LHCN-M2 (cell line): ENCODE measurements at regions not wholly inside any gene's neighbourhood (a gene's known extent, or its start where the extent isn't known, plus 50 kb on each side); places are given as distances from the start of the nearest gene placed in this dataset.

Experiments used
- DNase-seq: peaks from one replicate; pipeline ENCODE4 v3.0.0-alpha.2; 2012; ENCODE audit warnings: low read depth

GRCh38 chr1:209443975-209444651 lies 139.4 kb upstream of the CAMK1G start:
- peak; percentile 13 for DNase-seq

GRCh38 chr1:209444961-209445360 lies 138.6 kb upstream of the CAMK1G start:
- DNase-seq = no peak

GRCh38 chr1:209445576-209445975 lies 137.9 kb upstream of the CAMK1G start:
- DNase-seq = no peak

- no peak for DNase-seq
Observed at GRCh38 chr1:209446356-209446755, 137.2 kb upstream of the CAMK1G start.

GRCh38 chr1:209454340-209454994 lies 129.0 kb upstream of the CAMK1G start:
- peak; percentile 5 for DNase-seq

- DNase-seq = peak; percentile 59
Observed at GRCh38 chr1:209455145-209455544, 128.4 kb upstream of the CAMK1G start.

- DNase-seq = no peak
Observed at GRCh38 chr1:209455661-209456358, 127.7 kb upstream of the CAMK1G start.

GRCh38 chr1:209456878-209457277 lies 126.6 kb upstream of the CAMK1G start:
- peak; percentile 61 for DNase-seq

- no peak for DNase-seq
Observed at GRCh38 chr1:209457401-209458125, 126.0 kb upstream of the CAMK1G start.

- DNase-seq = no peak
Observed at GRCh38 chr1:209458921-209459320, 124.6 kb upstream of the CAMK1G start.

GRCh38 chr1:209461168-209461567 lies 122.3 kb upstream of the CAMK1G start:
- DNase-seq = no peak

GRCh38 chr1:209462433-209462832 lies 121.1 kb upstream of the CAMK1G start:
- no peak for DNase-seq

- no peak for DNase-seq
Observed at GRCh38 chr1:209463441-209463840, 120.1 kb upstream of the CAMK1G start.

GRCh38 chr1:209473025-209473424 lies 110.5 kb upstream of the CAMK1G start:
- DNase-seq = no peak

- no peak for DNase-seq
Observed at GRCh38 chr1:209480345-209480744, 103.2 kb upstream of the CAMK1G start.

GRCh38 chr1:209483691-209484090 lies 99.8 kb upstream of the CAMK1G start:
- DNase-seq = no peak

GRCh38 chr1:209484429-209484828 lies 99.1 kb upstream of the CAMK1G start:
- DNase-seq = no peak

GRCh38 chr1:209485167-209485566 lies 98.3 kb upstream of the CAMK1G start:
- DNase-seq = peak; percentile 71

GRCh38 chr1:209485751-209486150 lies 97.8 kb upstream of the CAMK1G start:
- no peak for DNase-seq

- DNase-seq = peak; percentile 63
Observed at GRCh38 chr1:209486861-209487593, 96.5 kb upstream of the CAMK1G start.

GRCh38 chr1:209490013-209490412 lies 93.5 kb upstream of the CAMK1G start:
- no peak for DNase-seq
